ENCODE measurements at regions not wholly inside any gene's neighbourhood (a gene's known extent, or its start where the extent isn't known, plus 50 kb on each side); places are given as distances from the start of the nearest gene placed in this dataset.

DNA sequence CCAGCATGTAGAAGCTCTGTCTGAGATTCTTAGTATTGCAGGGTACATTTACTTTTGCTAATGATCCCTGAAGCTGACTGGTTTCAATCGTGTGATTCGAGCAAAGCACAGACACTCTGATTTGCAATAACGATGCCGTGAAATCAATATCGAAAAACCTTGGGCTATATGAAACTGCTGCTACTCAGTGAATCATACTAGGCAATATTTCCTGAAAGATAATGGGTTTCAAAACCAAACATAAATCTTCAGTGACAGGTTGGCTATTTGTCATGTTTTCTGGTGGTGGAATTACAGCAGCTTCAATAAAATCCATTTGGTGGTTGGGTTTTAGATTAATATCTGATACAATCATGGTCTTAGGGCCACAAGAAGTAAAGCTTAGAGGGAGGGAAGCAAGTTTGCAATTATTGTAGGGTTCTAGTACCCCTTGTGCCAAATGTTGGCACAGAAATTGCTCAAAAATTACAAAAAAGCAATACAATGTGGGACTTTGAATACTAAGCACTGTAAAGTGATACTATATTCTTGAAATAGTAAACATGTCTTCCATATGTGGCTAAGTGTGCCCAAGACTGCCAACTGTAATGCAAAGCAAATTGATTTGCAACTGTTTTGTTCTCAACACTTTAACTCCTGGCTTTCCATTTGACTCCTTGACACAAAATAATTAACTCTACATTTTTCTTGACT, 112.4 kb upstream of the JAZF1 start:
- TF ChIP-seq POLR2A (IDR thresholded peaks at IDR 0.05): no peak
- TF ChIP-seq, protein P1, sequence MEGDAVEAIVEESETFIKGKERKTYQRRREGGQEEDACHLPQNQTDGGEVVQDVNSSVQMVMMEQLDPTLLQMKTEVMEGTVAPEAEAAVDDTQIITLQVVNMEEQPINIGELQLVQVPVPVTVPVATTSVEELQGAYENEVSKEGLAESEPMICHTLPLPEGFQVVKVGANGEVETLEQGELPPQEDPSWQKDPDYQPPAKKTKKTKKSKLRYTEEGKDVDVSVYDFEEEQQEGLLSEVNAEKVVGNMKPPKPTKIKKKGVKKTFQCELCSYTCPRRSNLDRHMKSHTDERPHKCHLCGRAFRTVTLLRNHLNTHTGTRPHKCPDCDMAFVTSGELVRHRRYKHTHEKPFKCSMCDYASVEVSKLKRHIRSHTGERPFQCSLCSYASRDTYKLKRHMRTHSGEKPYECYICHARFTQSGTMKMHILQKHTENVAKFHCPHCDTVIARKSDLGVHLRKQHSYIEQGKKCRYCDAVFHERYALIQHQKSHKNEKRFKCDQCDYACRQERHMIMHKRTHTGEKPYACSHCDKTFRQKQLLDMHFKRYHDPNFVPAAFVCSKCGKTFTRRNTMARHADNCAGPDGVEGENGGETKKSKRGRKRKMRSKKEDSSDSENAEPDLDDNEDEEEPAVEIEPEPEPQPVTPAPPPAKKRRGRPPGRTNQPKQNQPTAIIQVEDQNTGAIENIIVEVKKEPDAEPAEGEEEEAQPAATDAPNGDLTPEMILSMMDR (IDR thresholded peaks at IDR 0.05 in 4 of 5, conservative IDR thresholded peaks at IDR 0.05 in 1 of 5): no peak
